SK-N-SH treated with all-trans-retinoic acid at 6 μM for 48 hours (cell line): ENCODE measurements at regions not wholly inside any gene's neighbourhood (a gene's known extent, or its start where the extent isn't known, plus 50 kb on each side); places are given as distances from the start of the nearest gene placed in this dataset.
"Not testable (repeated sequence)": the region's sequence is repeated elsewhere in the genome, so short reads cannot be mapped to it uniquely, and the experiment has no call there.

Source experiments
- CSDC2 ChIP-seq: fragments of 250-450 bp; sonication (Bioruptor Pico); IDR thresholded peaks from 2 replicates; pipeline ENCODE4 v1.5.0; 2020; ENCODE audit warnings: mild to moderate bottlenecking, moderate library complexity
- SNAI2 ChIP-seq: fragments of 250-450 bp; sonication (Bioruptor Pico); IDR thresholded peaks from 2 replicates; pipeline ENCODE4 v1.5.0; 2020; ENCODE audit warnings: mild to moderate bottlenecking, moderate library complexity
- TOX ChIP-seq: fragments of 250-450 bp; sonication (Bioruptor Pico); IDR thresholded peaks from 2 replicates; pipeline ENCODE4 v1.8.0; 2021; ENCODE audit warnings: mild to moderate bottlenecking, moderate library complexity, borderline replicate concordance
- ZNF8 ChIP-seq: fragments of 450-650 bp; formaldehyde crosslinking; IDR thresholded peaks from 2 replicates; pipeline ENCODE4 v1.5.0; 2020; ENCODE audit warnings: mild to moderate bottlenecking, moderate library complexity

DNA sequence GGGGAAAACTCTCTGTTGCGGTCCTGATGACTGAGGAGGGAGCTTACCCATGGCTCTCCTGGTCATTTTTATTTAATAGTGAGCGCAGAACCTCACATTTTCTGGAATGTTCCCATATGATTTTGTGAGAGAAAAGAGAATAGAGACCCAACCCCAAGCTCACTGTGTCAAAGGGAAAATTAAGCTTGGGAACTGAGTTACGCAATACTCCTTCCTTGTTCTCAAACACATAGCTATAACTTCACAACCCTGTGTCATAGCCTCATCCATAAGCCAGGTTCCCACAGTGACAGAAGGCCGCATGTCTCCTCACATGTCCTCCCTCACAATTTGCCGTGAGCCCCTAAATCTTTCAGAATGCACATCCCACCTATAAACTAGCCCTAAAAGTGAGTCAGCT, 252.8 kb downstream of the CCDC74A start:
- not testable (repeated sequence) for TF ChIP-seq TOX (CRISPR knock-in tag); ZNF8 (CRISPR knock-in tag); SNAI2 (CRISPR knock-in tag); CSDC2
